Activated naive CD4-positive, alpha-beta T cell treated with anti-CD3 and anti-CD28 coated beads, Interleukin-2, amount 50 U/mL, for 24 hours (primary cell): ENCODE measurements at regions not wholly inside any gene's neighbourhood (a gene's known extent, or its start where the extent isn't known, plus 50 kb on each side); places are given as distances from the start of the nearest gene placed in this dataset.
"Not testable (repeated sequence)": the region's sequence is repeated elsewhere in the genome, so short reads cannot be mapped to it uniquely, and the experiment has no call there.

ENCODE experiments used
- H3K27ac Mint-ChIP-seq: one replicate; pipeline ENCODE4 v1.8.0; 2021; ENCODE audit warnings: mild to moderate bottlenecking, mixed read lengths
- H3K27me3 Mint-ChIP-seq: one replicate; pipeline ENCODE4 v1.8.0; 2021; ENCODE audit warnings: mixed read lengths
- H3K36me3 Mint-ChIP-seq: one replicate; pipeline ENCODE4 v1.8.0; 2021; ENCODE audit warnings: mixed read lengths
- H3K4me1 Mint-ChIP-seq: one replicate; pipeline ENCODE4 v1.8.0; 2021; ENCODE audit warnings: mixed read lengths
- H3K4me3 Mint-ChIP-seq: one replicate; pipeline ENCODE4 v1.8.0; 2021; ENCODE audit warnings: mild to moderate bottlenecking, mixed read lengths
- H3K9me3 Mint-ChIP-seq: one replicate; pipeline ENCODE4 v1.8.0; 2021; ENCODE audit warnings: mixed read lengths

GRCh38 chr10:16030562-16030961 is 170.3 kb upstream of the MINDY3 start:
- H3K36me3 Mint-ChIP-seq: no peaks in the 10 kb centered on the region
- H3K9me3 Mint-ChIP-seq: peaks cover 16% of the 10 kb centered on the region
- H3K27me3 Mint-ChIP-seq: peaks cover 1% of the 10 kb centered on the region
- no peak overlapping the region for H3K27ac Mint-ChIP-seq
- no peaks in the 10 kb centered on the region for H3K4me1 Mint-ChIP-seq
- H3K4me3 Mint-ChIP-seq: no peak overlapping the region

- Mint-ChIP-seq H3K9me3 (peaks cover 4% of the 10 kb centered on the region), H3K4me1 (no peaks in the 10 kb centered on the region), H3K4me3 (no peak overlapping the region), H3K27ac (no peak overlapping the region), H3K27me3 (peaks cover 2% of the 10 kb centered on the region), H3K36me3 (no peaks in the 10 kb centered on the region)
These were observed 188.7 kb upstream of the MINDY3 start for GRCh38 chr10:16049050-16049449.

- Mint-ChIP-seq H3K36me3 (no peaks in the 10 kb centered on the region), H3K4me1 (no peaks in the 10 kb centered on the region), H3K27ac (no peak overlapping the region), H3K9me3 (peaks cover 4% of the 10 kb centered on the region), H3K27me3 (peaks cover 4% of the 10 kb centered on the region), H3K4me3 (no peak overlapping the region)
These were observed 189.5 kb upstream of the MINDY3 start for GRCh38 chr10:16049782-16050181.

- H3K4me1 Mint-ChIP-seq: no peaks in the 10 kb centered on the region
- H3K27me3 Mint-ChIP-seq: no peaks in the 10 kb centered on the region
- no peak overlapping the region for H3K4me3 Mint-ChIP-seq
- no peaks in the 10 kb centered on the region for H3K9me3 Mint-ChIP-seq
- peak overlapping the region; percentile 11 for H3K27ac Mint-ChIP-seq
- no peaks in the 10 kb centered on the region for H3K36me3 Mint-ChIP-seq
These were observed 203.0 kb upstream of the MINDY3 start for GRCh38 chr10:16063350-16063749.

GRCh38 chr10:16083551-16083950 is 223.2 kb upstream of the MINDY3 start:
- H3K9me3 Mint-ChIP-seq: peaks cover 14% of the 10 kb centered on the region
- H3K4me3 Mint-ChIP-seq, H3K4me1 Mint-ChIP-seq, H3K27me3 Mint-ChIP-seq, H3K27ac Mint-ChIP-seq, H3K36me3 Mint-ChIP-seq: not testable (repeated sequence)

GRCh38 chr10:16105082-16105481 is 244.8 kb upstream of the MINDY3 start:
- H3K4me3 Mint-ChIP-seq: no peak overlapping the region

GRCh38 chr10:16116404-16117304 is 256.3 kb upstream of the MINDY3 start:
- H3K27ac Mint-ChIP-seq: no peak overlapping the region
- no peaks in the 10 kb centered on the region for H3K4me1 Mint-ChIP-seq
- no peaks in the 10 kb centered on the region for H3K9me3 Mint-ChIP-seq
- H3K4me3 Mint-ChIP-seq: no peak overlapping the region
- no peaks in the 10 kb centered on the region for H3K36me3 Mint-ChIP-seq
- H3K27me3 Mint-ChIP-seq: peaks cover 5% of the 10 kb centered on the region

More at GRCh38 chr10:16105082-16105481, 244.8 kb upstream of the MINDY3 start:
- Mint-ChIP-seq H3K9me3 (no peaks in the 10 kb centered on the region), H3K36me3 (no peaks in the 10 kb centered on the region), H3K4me1 (no peaks in the 10 kb centered on the region), H3K27ac (no peak overlapping the region), H3K27me3 (peaks cover 3% of the 10 kb centered on the region)

- Mint-ChIP-seq H3K27ac (no peak overlapping the region), H3K4me1 (no peaks in the 10 kb centered on the region), H3K4me3 (no peak overlapping the region), H3K27me3 (peaks cover 5% of the 10 kb centered on the region), H3K36me3 (no peaks in the 10 kb centered on the region), H3K9me3 (no peaks in the 10 kb centered on the region)
These were observed 257.0 kb upstream of the MINDY3 start for GRCh38 chr10:16117305-16117695.

- Mint-ChIP-seq H3K27ac (no peak overlapping the region), H3K4me1 (no peaks in the 10 kb centered on the region), H3K9me3 (no peaks in the 10 kb centered on the region), H3K36me3 (no peaks in the 10 kb centered on the region), H3K4me3 (no peak overlapping the region), H3K27me3 (peaks cover 2% of the 10 kb centered on the region)
These were observed 259.1 kb upstream of the MINDY3 start for GRCh38 chr10:16119445-16119844.

- Mint-ChIP-seq H3K27ac (no peak overlapping the region), H3K27me3 (peaks cover 2% of the 10 kb centered on the region), H3K4me3 (no peak overlapping the region), H3K4me1 (no peaks in the 10 kb centered on the region), H3K9me3 (no peaks in the 10 kb centered on the region), H3K36me3 (no peaks in the 10 kb centered on the region)
These were observed 260.3 kb upstream of the MINDY3 start for GRCh38 chr10:16120563-16120962.

- no peak overlapping the region for H3K4me3 Mint-ChIP-seq
- H3K36me3 Mint-ChIP-seq: no peaks in the 10 kb centered on the region
- H3K4me1 Mint-ChIP-seq: no peaks in the 10 kb centered on the region
- no peak overlapping the region for H3K27ac Mint-ChIP-seq
- H3K9me3 Mint-ChIP-seq: peaks cover 4% of the 10 kb centered on the region
- peaks cover 8% of the 10 kb centered on the region for H3K27me3 Mint-ChIP-seq
These were observed 281.2 kb upstream of the MINDY3 start for GRCh38 chr10:16141499-16141898.

GRCh38 chr10:16146993-16147392 is 286.7 kb upstream of the MINDY3 start:
- Mint-ChIP-seq H3K27ac (no peak overlapping the region), H3K27me3 (peaks cover 8% of the 10 kb centered on the region), H3K4me3 (no peak overlapping the region), H3K36me3 (peaks cover 3% of the 10 kb centered on the region), H3K9me3 (no peaks in the 10 kb centered on the region), H3K4me1 (no peaks in the 10 kb centered on the region)

- Mint-ChIP-seq H3K9me3 (no peaks in the 10 kb centered on the region), H3K36me3 (no peaks in the 10 kb centered on the region), H3K4me3 (no peak overlapping the region), H3K27ac (no peak overlapping the region), H3K4me1 (no peaks in the 10 kb centered on the region), H3K27me3 (peaks cover 4% of the 10 kb centered on the region)
These were observed 281.0 kb upstream of the PTER start for GRCh38 chr10:16155834-16156233.

- H3K4me3 Mint-ChIP-seq: no peak overlapping the region
- H3K27ac Mint-ChIP-seq: no peak overlapping the region
- H3K27me3 Mint-ChIP-seq: peaks cover 4% of the 10 kb centered on the region
- no peaks in the 10 kb centered on the region for H3K36me3 Mint-ChIP-seq
- no peaks in the 10 kb centered on the region for H3K9me3 Mint-ChIP-seq
- H3K4me1 Mint-ChIP-seq: no peaks in the 10 kb centered on the region
These were observed 280.1 kb upstream of the PTER start for GRCh38 chr10:16156681-16157080.

GRCh38 chr10:16165067-16165466 is 271.7 kb upstream of the PTER start:
- H3K27ac Mint-ChIP-seq, H3K36me3 Mint-ChIP-seq, H3K4me1 Mint-ChIP-seq, H3K4me3 Mint-ChIP-seq, H3K27me3 Mint-ChIP-seq: not testable (repeated sequence)
- H3K9me3 Mint-ChIP-seq: peaks cover 17% of the 10 kb centered on the region

GRCh38 chr10:16182144-16182543 is 254.7 kb upstream of the PTER start:
- Mint-ChIP-seq H3K27me3 (peaks cover 1% of the 10 kb centered on the region), H3K9me3 (no peaks in the 10 kb centered on the region), H3K36me3 (no peaks in the 10 kb centered on the region)

GRCh38 chr10:16182688-16183087 is 254.1 kb upstream of the PTER start:
- H3K4me1 Mint-ChIP-seq: no peaks in the 10 kb centered on the region
- no peaks in the 10 kb centered on the region for H3K36me3 Mint-ChIP-seq
- H3K27me3 Mint-ChIP-seq: peaks cover 1% of the 10 kb centered on the region
- no peaks in the 10 kb centered on the region for H3K9me3 Mint-ChIP-seq
- H3K4me3 Mint-ChIP-seq: no peak overlapping the region
- no peak overlapping the region for H3K27ac Mint-ChIP-seq

More at GRCh38 chr10:16182144-16182543, 254.7 kb upstream of the PTER start:
- Mint-ChIP-seq H3K4me1 (no peaks in the 10 kb centered on the region), H3K4me3 (no peak overlapping the region), H3K27ac (no peak overlapping the region)
